Upper lobe of right lung (tissue), 1 donor: ENCODE measurements at regions not wholly inside any gene's neighbourhood (a gene's known extent, or its start where the extent isn't known, plus 50 kb on each side); places are given as distances from the start of the nearest gene placed in this dataset.

Experiments
- ATAC-seq: fragments of 200-7000 bp; cut with Tn5 transposase; one replicate; pipeline ENCODE4 v1.9.1; 2020; ENCODE audit warnings: mild to moderate bottlenecking, moderate library complexity
- DNase-seq: peaks from one replicate; pipeline ENCODE4 v3.0.0-alpha.2; 2020
- H3K27ac ChIP-seq: fragments of 200-600 bp; one replicate; pipeline ENCODE4 v1.8.0; 2022
- H3K27me3 ChIP-seq: fragments of 200-600 bp; one replicate; pipeline ENCODE4 v1.8.0; 2022; ENCODE audit warnings: mild to moderate bottlenecking
- H3K36me3 ChIP-seq: fragments of 200-600 bp; one replicate; pipeline ENCODE4 v1.8.0; 2022
- H3K4me1 ChIP-seq: fragments of 200-600 bp; one replicate; pipeline ENCODE4 v1.8.0; 2022
- H3K4me3 ChIP-seq: fragments of 200-600 bp; one replicate; pipeline ENCODE4 v1.8.0; 2022; ENCODE audit warnings: mild to moderate bottlenecking
- H3K9me3 ChIP-seq: fragments of 200-600 bp; one replicate; pipeline ENCODE4 v1.8.0; 2022
- intact Hi-C: fragments of 100-400 bp; cut with DNase I; formaldehyde crosslinking; loops from one replicate; pipeline ENCODE4 v1.11.0; 2022
- TF ChIP-seq, protein P1 (sequence below): fragments of 200-600 bp; IDR thresholded peaks from one replicate; pipeline ENCODE4 v1.8.0; 2022; ENCODE audit warnings: antibody characterized with exemption
- donor health status: DM: no; HTN: yes; CAD: no; lungs with severe emphysema.

DNA sequence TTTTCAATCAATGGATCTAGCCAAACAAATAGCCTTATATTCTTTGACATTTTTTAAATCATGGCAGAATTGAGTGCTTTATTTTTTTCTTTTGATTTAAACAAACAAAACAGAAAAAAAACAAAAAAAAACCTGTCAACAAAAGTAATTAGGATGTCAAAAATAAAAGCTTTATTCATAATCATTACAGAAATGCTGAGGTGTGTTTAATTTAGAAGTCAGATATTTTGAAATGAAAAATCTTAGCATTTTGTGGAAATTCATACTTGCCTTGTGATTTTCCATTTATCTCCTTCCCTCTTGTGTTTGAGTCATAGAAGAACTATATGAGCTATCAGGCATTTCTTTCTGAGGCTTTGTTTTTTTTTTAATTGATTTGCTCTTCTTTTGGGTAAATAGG, 387.0 kb upstream of the STXBP6 start:
- intact Hi-C loops = no loop called here
- TF ChIP-seq, protein P1, sequence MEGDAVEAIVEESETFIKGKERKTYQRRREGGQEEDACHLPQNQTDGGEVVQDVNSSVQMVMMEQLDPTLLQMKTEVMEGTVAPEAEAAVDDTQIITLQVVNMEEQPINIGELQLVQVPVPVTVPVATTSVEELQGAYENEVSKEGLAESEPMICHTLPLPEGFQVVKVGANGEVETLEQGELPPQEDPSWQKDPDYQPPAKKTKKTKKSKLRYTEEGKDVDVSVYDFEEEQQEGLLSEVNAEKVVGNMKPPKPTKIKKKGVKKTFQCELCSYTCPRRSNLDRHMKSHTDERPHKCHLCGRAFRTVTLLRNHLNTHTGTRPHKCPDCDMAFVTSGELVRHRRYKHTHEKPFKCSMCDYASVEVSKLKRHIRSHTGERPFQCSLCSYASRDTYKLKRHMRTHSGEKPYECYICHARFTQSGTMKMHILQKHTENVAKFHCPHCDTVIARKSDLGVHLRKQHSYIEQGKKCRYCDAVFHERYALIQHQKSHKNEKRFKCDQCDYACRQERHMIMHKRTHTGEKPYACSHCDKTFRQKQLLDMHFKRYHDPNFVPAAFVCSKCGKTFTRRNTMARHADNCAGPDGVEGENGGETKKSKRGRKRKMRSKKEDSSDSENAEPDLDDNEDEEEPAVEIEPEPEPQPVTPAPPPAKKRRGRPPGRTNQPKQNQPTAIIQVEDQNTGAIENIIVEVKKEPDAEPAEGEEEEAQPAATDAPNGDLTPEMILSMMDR = no peak
- no peaks in the 10 kb centered on the region for H3K9me3 ChIP-seq
- H3K4me1 ChIP-seq = no peaks in the 10 kb centered on the region
- H3K36me3 ChIP-seq = no peaks in the 10 kb centered on the region
- H3K4me3 ChIP-seq = no peak overlapping the region
- no peak for ATAC-seq
- no peak overlapping the region for H3K27ac ChIP-seq
- no peak for DNase-seq
- H3K27me3 ChIP-seq = no peaks in the 10 kb centered on the region

GRCh38 chr14:25436288-25436875, 386.4 kb upstream of the STXBP6 start:
- Histone ChIP-seq H3K27ac (no peak overlapping the region), H3K4me3 (no peak overlapping the region), H3K27me3 (no peaks in the 10 kb centered on the region), H3K36me3 (no peaks in the 10 kb centered on the region), H3K4me1 (no peaks in the 10 kb centered on the region), H3K9me3 (no peaks in the 10 kb centered on the region)
- intact Hi-C loops = no loop called here
- DNase-seq (no peak), ATAC-seq (no peak)
- TF ChIP-seq, protein P1 = no peak

- Histone ChIP-seq H3K27me3 (no peaks in the 10 kb centered on the region), H3K4me1 (no peaks in the 10 kb centered on the region), H3K4me3 (no peak overlapping the region), H3K27ac (no peak overlapping the region), H3K9me3 (no peaks in the 10 kb centered on the region), H3K36me3 (no peaks in the 10 kb centered on the region)
- DNase-seq = no peak
- intact Hi-C loops = no loop called here
- no peak for ATAC-seq
- TF ChIP-seq, protein P1 = peak; percentile 9
Observed at GRCh38 chr14:25431211-25432076, 381.5 kb upstream of the STXBP6 start.

DNA sequence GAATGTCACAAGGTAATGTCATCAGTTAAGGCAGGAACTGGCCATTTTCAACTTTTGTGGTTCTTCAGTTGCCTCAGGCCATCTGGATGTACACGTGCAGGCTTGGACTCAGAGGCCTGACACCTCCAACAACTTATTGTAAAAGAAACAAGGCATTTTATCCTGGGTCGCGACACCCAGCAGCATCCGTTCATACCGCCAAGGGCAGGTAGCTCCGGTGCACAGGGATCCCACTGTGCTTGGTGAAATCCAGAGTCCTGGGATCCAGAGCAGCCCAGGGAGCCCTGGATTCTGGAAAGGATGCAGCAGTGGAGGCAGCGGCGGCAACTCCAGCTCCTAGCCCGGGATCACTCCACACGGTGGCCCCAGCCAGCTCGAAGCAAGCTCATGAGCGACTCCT, 380.9 kb upstream of the STXBP6 start:
- TF ChIP-seq, protein P1 = no peak
- intact Hi-C loops = no loop called here
- no peaks in the 10 kb centered on the region for H3K27me3 ChIP-seq

DNA sequence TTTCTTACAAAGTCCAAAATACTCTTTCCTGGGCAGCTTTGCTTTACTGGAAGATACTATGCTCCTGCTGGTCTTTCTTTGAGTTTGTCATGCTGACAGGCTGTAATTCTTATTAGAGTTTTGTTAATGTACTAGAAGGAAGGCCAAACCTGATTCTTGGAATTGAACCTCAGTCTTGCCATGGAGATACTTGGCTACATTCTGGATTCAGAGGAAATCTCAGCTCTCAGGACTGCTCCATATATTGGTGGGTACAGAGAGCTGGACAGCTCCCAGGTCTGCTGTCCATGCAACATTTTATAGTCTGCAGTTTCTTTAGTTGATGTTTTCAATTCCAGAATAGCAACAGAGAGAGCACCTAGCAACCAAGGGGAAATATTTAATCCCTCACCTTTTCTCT, 363.1 kb upstream of the STXBP6 start:
- Histone ChIP-seq H3K4me1 (no peaks in the 10 kb centered on the region), H3K9me3 (no peaks in the 10 kb centered on the region), H3K36me3 (no peaks in the 10 kb centered on the region), H3K27me3 (no peaks in the 10 kb centered on the region), H3K4me3 (no peak overlapping the region), H3K27ac (no peak overlapping the region)
- TF ChIP-seq, protein P1 = no peak
- no peak for ATAC-seq
- no peak for DNase-seq
- intact Hi-C loops = no loop called here

More for the DNA sequence above, 380.9 kb upstream of the STXBP6 start:
- DNase-seq = no peak
- H3K36me3 ChIP-seq = no peaks in the 10 kb centered on the region
- no peak overlapping the region for H3K4me3 ChIP-seq
- H3K4me1 ChIP-seq = no peaks in the 10 kb centered on the region
- no peaks in the 10 kb centered on the region for H3K9me3 ChIP-seq
- ATAC-seq = no peak
- no peak overlapping the region for H3K27ac ChIP-seq
